ENCODE measurements at regions not wholly inside any gene's neighbourhood (a gene's known extent, or its start where the extent isn't known, plus 50 kb on each side); places are given as distances from the start of the nearest gene placed in this dataset.

GRCh38 chr4:11483046-11483445 is 54.4 kb upstream of the HS3ST1 start:
- no peak for DNase-seq (ENCODE audit: low read depth in 2 of 2, low spot score in 1 of 2)

- DNase-seq (ENCODE audit: low read depth in 2 of 2, low spot score in 1 of 2) = no peak
Observed at GRCh38 chr4:11480683-11481082, 52.0 kb upstream of the HS3ST1 start.

Measured in stimulated activated CD8-positive, alpha-beta memory T cell treated with anti-CD3 and anti-CD28 coated beads, Interleukin-4, amount 100 ng/mL, for 4 hours (primary cell).